DND-41 (cell line): ENCODE measurements at regions not wholly inside any gene's neighbourhood (a gene's known extent, or its start where the extent isn't known, plus 50 kb on each side); places are given as distances from the start of the nearest gene placed in this dataset.

Experiments
- ATAC-seq: fragments of 200-7000 bp; cut with Tn5 transposase; 3 replicates; pipeline ENCODE4 v1.9.1; 2021; ENCODE audit warnings: low read depth; ENCODE audit not compliant: insufficient read depth
- DNase-seq: peaks from one replicate; pipeline ENCODE4 v3.0.0-alpha.2; 2020
- H2AFZ ChIP-seq: 2 replicates; pipeline ENCODE4 v1.6.0; 2012; ENCODE audit warnings: low read depth, low read length
- H3K27ac ChIP-seq: 2 replicates; pipeline ENCODE4 v1.5.1; 2012; ENCODE audit warnings: low read length, inconsistent platforms
- H3K27me3 ChIP-seq: fragments of 200-600 bp; sonication (generic); 2 replicates; pipeline ENCODE4 v1.6.0; 2012; ENCODE audit warnings: low read length, mild to moderate bottlenecking, inconsistent platforms; ENCODE audit not compliant: insufficient read depth, poor library complexity
- H3K36me3 ChIP-seq: 2 replicates; pipeline ENCODE4 v1.5.1; 2012; ENCODE audit warnings: low read length, inconsistent platforms; ENCODE audit not compliant: insufficient read depth
- H3K4me1 ChIP-seq: 2 replicates; pipeline ENCODE4 v1.5.1; 2012; ENCODE audit warnings: mild to moderate bottlenecking, low read length; ENCODE audit not compliant: insufficient read depth
- H3K4me2 ChIP-seq: 2 replicates; pipeline ENCODE4 v1.6.0; 2012; ENCODE audit warnings: mild to moderate bottlenecking, moderate library complexity, low read length, inconsistent platforms; ENCODE audit not compliant: insufficient read depth
- H3K4me3 ChIP-seq, 2 experiments: fragments of 200-600 bp in 1 of 2; shearing (Covaris generic) in 1 of 2; 2 replicates each; pipeline ENCODE4 v1.5.1; 2012 to 2016; ENCODE audit warnings: inconsistent platforms in 2 of 2, low read length in 2 of 2, mild to moderate bottlenecking in 2 of 2, low read depth in 1 of 2, moderate library complexity in 1 of 2
- H3K79me2 ChIP-seq: 2 replicates; pipeline ENCODE4 v1.6.0; 2012; ENCODE audit warnings: low read length, inconsistent platforms; ENCODE audit not compliant: insufficient read depth
- H3K9ac ChIP-seq: 2 replicates; pipeline ENCODE4 v1.6.0; 2012; ENCODE audit warnings: low read depth, mild to moderate bottlenecking, inconsistent platforms, low read length, moderate library complexity
- H3K9me3 ChIP-seq: 2 replicates; pipeline ENCODE4 v1.5.1; 2012; ENCODE audit warnings: low read length, moderate library complexity, mild to moderate bottlenecking, inconsistent platforms; ENCODE audit not compliant: insufficient read depth, severe bottlenecking
- H4K20me1 ChIP-seq: 2 replicates; pipeline ENCODE4 v1.6.0; 2012; ENCODE audit warnings: low read length; ENCODE audit not compliant: insufficient read depth
- EZH2 ChIP-seq: IDR thresholded peaks from 3 replicates; pipeline ENCODE4 v1.6.1; 2012; ENCODE audit warnings: borderline replicate concordance, low read depth, mild to moderate bottlenecking, moderate library complexity, low read length, inconsistent platforms; ENCODE audit not compliant: severe bottlenecking
- TF ChIP-seq, protein P1 (sequence below): IDR thresholded peaks from 2 replicates; pipeline ENCODE4 v1.5.1; 2012; ENCODE audit warnings: borderline replicate concordance, low read length, moderate library complexity, mild to moderate bottlenecking; ENCODE audit not compliant: poor library complexity, severe bottlenecking; ENCODE audit errors: extremely low read depth

GRCh38 chr3:30974071-30974470, 79.6 kb upstream of the GADL1 start:
- H3K9me3 ChIP-seq: no peaks in the 10 kb centered on the region
- no peaks in the 10 kb centered on the region for H3K79me2 ChIP-seq
- no peak for TF ChIP-seq EZH2
- TF ChIP-seq, protein P1, sequence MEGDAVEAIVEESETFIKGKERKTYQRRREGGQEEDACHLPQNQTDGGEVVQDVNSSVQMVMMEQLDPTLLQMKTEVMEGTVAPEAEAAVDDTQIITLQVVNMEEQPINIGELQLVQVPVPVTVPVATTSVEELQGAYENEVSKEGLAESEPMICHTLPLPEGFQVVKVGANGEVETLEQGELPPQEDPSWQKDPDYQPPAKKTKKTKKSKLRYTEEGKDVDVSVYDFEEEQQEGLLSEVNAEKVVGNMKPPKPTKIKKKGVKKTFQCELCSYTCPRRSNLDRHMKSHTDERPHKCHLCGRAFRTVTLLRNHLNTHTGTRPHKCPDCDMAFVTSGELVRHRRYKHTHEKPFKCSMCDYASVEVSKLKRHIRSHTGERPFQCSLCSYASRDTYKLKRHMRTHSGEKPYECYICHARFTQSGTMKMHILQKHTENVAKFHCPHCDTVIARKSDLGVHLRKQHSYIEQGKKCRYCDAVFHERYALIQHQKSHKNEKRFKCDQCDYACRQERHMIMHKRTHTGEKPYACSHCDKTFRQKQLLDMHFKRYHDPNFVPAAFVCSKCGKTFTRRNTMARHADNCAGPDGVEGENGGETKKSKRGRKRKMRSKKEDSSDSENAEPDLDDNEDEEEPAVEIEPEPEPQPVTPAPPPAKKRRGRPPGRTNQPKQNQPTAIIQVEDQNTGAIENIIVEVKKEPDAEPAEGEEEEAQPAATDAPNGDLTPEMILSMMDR: no peak
- no peak overlapping the region for H3K27ac ChIP-seq
- 0 out of 2 replicates have a peak, but pooled peaks cover 6% of the 10 kb centered on the region for H3K4me1 ChIP-seq
- H4K20me1 ChIP-seq: no peaks in the 10 kb centered on the region
- ATAC-seq (no peak), DNase-seq (no peak)
- H3K36me3 ChIP-seq: no peaks in the 10 kb centered on the region
- H3K27me3 ChIP-seq: no peaks in the 10 kb centered on the region
- H2AFZ ChIP-seq: no peak overlapping the region
- H3K4me2 ChIP-seq: no peak overlapping the region
- no peak overlapping the region for H3K4me3 ChIP-seq
- no peak overlapping the region for H3K9ac ChIP-seq

DNA sequence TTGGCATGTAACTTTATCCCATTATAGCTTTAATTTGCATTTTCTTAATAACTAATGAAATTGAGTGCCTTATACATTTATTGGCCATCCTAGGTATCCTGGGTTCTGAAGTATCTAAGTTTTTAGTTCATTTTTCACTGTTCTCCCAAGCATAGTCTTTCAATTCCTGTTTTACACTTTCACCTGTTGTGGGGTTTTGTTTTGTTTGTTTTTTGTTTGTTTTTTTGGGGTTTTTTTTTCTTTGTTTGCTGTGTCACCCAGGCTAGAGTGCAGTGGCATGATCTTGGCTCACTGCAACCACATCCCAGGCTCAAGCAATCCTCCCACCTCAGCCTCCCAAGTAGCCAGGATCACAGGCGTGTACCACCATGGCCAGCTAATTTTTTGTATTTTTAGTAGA, 83.1 kb upstream of the GADL1 start:
- Histone ChIP-seq H3K27me3 (no peaks in the 10 kb centered on the region), H3K27ac (no peak overlapping the region), H3K9me3 (no peaks in the 10 kb centered on the region), H4K20me1 (no peaks in the 10 kb centered on the region), H2AFZ (no peak overlapping the region), H3K79me2 (no peaks in the 10 kb centered on the region), H3K9ac (no peak overlapping the region), H3K4me2 (no peak overlapping the region), H3K4me1 (no peaks in the 10 kb centered on the region), H3K36me3 (no peaks in the 10 kb centered on the region), H3K4me3 (no peak overlapping the region)
- TF ChIP-seq EZH2: no peak
- TF ChIP-seq, protein P1: no peak
- DNase-seq (no peak), ATAC-seq (no peak)

GRCh38 chr3:30980993-30981392, 86.5 kb upstream of the GADL1 start:
- no peaks in the 10 kb centered on the region for H3K27me3 ChIP-seq
- no peak overlapping the region for H2AFZ ChIP-seq
- no peaks in the 10 kb centered on the region for H3K36me3 ChIP-seq
- no peak overlapping the region for H3K9ac ChIP-seq
- H3K79me2 ChIP-seq: no peaks in the 10 kb centered on the region
- DNase-seq: no peak
- no peak overlapping the region for H3K4me2 ChIP-seq
- no peak for ATAC-seq
- no peak for TF ChIP-seq EZH2
- TF ChIP-seq, protein P1: no peak
- H3K27ac ChIP-seq: no peak overlapping the region
- no peaks in the 10 kb centered on the region for H3K9me3 ChIP-seq
- H3K4me3 ChIP-seq: no peak overlapping the region
- peaks cover 17% of the 10 kb centered on the region for H3K4me1 ChIP-seq
- H4K20me1 ChIP-seq: no peaks in the 10 kb centered on the region
